GM18517 (cell line): ENCODE measurements at regions not wholly inside any gene's neighbourhood (a gene's known extent, or its start where the extent isn't known, plus 50 kb on each side); places are given as distances from the start of the nearest gene placed in this dataset.
"Not testable (repeated sequence)": the region's sequence is repeated elsewhere in the genome, so short reads cannot be mapped to it uniquely, and the experiment has no call there.

ENCODE experiments used
- ATAC-seq: cut with Tn5 transposase; IDR thresholded peaks from one replicate; pipeline ENCODE4 v1.9.1; 2021; ENCODE audit warnings: mild to moderate bottlenecking, moderate library complexity; ENCODE audit not compliant: unreplicated experiment

DNA sequence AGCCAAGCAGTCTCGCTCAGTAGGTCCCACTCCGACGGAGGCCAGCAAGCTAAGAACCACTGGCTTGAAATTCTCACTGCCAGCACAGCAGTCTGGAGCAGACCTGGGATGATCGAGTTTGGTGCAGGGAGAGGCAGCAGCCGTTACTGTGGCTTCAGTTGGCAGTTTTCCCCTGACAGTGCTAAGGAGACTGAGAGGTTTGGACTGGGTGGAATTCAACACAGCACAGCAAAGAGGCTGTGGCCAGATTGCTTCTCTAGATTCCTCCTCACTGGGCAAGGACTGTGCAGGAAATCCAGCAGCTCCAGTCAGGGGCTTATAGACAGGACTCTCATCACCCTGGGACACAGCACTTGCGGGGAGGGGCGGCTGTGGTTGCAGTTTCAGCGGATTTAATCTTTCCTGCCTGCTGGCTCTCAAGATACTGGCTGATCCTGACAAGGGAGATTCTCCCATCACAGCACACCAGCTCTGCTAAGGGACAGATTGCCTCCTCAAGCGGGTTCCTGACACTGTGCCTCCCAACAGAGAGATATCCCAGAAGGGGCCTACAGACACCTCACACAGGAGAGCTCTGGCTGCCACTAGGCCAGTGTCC lies 122.1 kb downstream of the YIPF5 start:
- ATAC-seq = no peak

GRCh38 chr5:144055391-144055790 lies 115.1 kb downstream of the YIPF5 start:
- ATAC-seq = not testable (repeated sequence)

DNA sequence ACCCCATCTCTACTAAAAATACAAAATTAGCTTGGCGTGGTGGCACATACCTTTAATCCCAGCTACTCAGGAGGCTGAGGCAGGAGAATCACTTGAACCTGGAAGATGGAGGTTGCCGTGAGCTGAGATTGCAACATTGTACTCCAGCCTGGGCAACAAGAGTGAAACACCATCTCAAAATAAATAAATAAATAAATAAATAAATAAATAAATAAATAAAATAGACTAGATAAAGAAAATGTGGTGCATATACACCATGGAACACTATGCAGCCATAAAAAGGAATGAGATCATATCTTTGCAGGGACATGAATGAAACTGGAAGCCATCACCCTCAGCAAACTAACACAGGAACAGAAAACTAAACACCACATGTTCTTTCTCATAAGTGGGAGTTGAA lies 110.4 kb downstream of the YIPF5 start:
- not testable (repeated sequence) for ATAC-seq

- ATAC-seq = no peak
Measured at GRCh38 chr5:144060598-144060997, 109.9 kb downstream of the YIPF5 start.

- ATAC-seq = no peak
Measured at GRCh38 chr5:144065786-144066185, 104.7 kb downstream of the YIPF5 start.

DNA sequence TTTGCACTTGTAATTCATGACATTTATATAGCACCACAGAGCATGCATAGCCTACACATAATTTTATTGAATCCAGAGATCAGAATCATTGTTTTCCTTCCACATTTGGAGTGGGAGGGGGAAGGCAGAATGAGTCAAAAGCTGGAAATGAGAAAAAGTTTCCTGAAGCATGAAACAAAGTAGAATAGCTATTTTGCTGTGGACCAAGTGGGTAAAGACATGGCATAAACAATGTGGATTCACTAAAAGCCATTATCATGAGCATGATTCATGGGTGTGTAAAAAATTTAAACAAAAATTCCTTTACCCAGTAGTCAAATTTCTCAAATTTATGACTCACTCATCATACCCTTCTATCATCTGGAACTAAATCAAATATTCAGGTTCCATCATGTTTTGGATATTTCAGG lies 97.9 kb downstream of the YIPF5 start:
- no peak for ATAC-seq

DNA sequence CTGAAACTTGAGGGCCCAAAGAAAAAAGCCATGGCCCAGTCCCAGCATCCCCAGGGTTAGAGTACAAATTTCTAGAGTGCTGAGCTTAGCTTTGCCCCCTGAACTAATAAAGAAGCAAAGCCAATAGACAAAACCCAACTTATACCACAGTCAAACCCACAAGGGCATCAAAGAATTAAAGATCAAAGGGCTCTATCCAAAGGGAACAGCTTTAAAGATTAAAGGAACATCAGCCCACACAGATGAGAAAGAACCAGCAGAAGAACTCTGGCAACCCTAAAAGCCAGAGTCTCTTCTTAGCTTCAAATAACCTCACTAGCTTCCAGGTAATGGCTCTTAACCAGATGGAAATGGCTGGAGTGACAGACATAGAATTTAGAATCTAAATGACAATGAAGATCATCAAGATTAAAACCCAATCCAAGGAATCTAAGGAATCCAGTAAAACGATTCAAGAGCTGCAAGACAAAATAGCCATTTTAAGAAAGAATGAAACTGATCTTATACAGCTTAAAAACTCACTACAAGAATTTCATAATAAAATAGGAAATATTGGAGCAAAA lies 93.9 kb downstream of the YIPF5 start:
- no peak for ATAC-seq

- no peak for ATAC-seq
Measured at GRCh38 chr5:144083185-144083584, 87.3 kb downstream of the YIPF5 start.

- ATAC-seq = no peak
Measured at GRCh38 chr5:144084971-144085370, 85.5 kb downstream of the YIPF5 start.

DNA sequence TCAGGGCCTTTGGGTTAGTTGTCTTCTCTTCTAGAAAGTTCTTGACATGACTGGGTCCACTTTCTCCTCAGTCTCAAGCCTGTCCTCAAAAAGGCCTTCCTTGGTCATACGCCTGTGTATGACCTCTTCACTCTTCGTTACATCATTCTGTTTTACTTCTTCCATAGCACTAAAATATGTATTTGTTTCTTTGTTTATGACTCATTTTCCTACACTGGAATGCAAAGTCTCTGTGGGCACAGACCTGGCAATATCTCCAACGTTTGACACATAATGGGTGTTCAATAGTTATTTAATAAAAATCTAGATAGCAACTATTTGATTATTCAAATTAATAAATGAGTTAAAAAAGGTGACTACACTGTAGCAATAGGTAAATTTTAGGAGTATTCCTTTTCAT lies 85.1 kb downstream of the YIPF5 start:
- ATAC-seq = no peak

- no peak for ATAC-seq
Measured at GRCh38 chr5:144086295-144086694, 84.2 kb downstream of the YIPF5 start.

- no peak for ATAC-seq
Measured at GRCh38 chr5:144087576-144087975, 82.9 kb downstream of the YIPF5 start.

DNA sequence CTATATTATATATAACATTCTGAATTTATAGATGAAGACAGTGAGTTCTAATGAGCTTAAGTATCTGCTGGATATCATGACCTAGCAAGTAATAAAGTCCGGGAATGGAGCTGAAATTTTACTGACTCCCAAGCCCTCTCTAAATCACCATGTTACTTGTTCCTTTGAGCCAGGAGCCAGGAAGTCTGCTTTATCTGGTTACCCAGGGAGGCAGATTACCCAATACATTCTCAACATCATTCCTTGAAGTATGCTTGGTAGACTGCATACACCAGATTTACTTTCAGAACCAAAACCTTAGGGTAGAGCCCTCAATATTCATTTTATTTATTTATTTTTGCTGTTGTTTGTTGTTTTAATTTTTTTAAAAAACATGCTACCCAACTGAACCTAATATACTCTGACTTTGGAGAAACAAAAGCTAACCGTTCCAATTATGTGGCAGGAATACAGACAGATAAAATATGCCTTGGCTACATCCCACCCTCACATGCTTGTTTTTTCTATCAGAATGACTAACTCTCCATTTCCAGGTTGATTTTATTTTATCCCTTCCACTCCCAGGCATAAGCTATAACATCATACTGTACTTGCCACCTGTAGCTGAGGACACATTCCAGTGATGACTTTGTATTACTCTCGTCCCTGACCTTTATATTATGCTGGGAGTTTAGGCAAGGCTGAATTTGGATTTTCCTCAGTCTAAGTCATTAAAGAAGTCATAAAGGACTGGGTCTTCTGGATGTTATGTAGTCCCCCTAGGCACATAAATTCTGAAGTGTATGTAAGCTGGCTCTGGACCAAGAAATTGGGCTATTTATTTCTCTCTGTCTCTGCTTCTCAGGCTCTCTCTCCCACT lies 82.0 kb downstream of the YIPF5 start:
- no peak for ATAC-seq

- ATAC-seq = peak; percentile 63
Measured at GRCh38 chr5:144089401-144090021, 80.9 kb downstream of the YIPF5 start.

- no peak for ATAC-seq
Measured at GRCh38 chr5:144092508-144092907, 78.0 kb downstream of the YIPF5 start.

GRCh38 chr5:144093400-144093799 lies 77.1 kb downstream of the YIPF5 start:
- ATAC-seq = no peak

GRCh38 chr5:144093868-144094267 lies 76.6 kb downstream of the YIPF5 start:
- no peak for ATAC-seq

- ATAC-seq = no peak
Measured at GRCh38 chr5:144100702-144101101, 69.8 kb downstream of the YIPF5 start.

DNA sequence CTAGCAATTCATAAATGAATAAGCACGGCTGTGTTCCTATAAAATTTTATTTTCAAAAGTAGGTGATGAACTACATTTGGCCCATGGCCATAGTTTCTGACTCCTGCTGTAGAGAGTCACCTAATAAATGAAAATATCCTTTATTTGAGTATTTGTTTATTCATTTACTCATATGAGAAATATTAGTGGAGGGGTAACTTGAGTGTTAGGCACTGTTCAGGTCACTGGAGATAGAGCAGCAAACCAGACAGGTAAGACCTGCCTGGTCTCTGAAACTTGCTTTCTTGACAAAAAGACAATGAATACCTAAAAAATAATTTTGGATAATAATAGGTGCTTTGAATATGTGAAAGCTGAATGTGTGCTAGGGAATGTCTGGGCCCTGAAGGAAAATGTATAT lies 68.8 kb downstream of the YIPF5 start:
- no peak for ATAC-seq

DNA sequence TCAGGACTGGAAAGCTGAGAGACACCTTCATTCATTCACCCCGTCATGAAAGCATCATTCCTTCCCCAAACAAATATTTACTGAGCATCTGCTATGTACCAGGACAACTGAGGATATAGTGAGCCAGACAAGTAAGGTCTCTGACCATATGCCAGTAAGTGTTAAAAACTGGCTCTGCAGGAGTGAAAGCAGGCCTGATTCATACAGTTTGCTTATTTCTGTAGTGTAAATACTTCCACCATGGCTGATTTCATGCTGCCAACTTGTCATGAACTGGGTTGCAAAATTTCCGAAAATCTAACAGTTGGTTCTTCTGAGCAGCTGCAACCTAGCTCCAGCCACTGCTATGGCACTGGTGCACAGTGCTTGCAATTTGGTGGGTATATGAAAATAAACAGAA lies 68.1 kb downstream of the YIPF5 start:
- no peak for ATAC-seq

DNA sequence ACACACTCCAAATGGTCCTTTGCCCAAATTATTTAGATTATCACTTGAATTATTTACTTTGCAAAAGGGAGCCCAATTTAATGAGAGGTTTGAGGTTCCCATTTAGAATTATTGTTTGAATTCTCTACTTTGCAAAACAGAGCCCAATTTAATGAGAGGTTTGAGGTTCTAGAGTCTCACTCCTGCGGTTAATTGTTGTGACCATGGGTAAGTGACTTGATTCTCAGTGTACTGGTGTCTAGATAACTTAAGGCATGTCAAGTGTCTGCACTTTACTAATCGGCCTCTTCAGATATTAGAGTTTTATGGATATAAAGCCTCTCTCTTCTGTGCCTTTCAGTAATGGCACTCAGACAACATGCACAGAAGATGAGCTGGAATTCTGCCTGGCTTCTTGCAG lies 67.5 kb downstream of the YIPF5 start:
- no peak for ATAC-seq
